ENCODE measurements at regions not wholly inside any gene's neighbourhood (a gene's known extent, or its start where the extent isn't known, plus 50 kb on each side); places are given as distances from the start of the nearest gene placed in this dataset.
"Not testable (repeated sequence)": the region's sequence is repeated elsewhere in the genome, so short reads cannot be mapped to it uniquely, and the experiment has no call there.

DNA sequence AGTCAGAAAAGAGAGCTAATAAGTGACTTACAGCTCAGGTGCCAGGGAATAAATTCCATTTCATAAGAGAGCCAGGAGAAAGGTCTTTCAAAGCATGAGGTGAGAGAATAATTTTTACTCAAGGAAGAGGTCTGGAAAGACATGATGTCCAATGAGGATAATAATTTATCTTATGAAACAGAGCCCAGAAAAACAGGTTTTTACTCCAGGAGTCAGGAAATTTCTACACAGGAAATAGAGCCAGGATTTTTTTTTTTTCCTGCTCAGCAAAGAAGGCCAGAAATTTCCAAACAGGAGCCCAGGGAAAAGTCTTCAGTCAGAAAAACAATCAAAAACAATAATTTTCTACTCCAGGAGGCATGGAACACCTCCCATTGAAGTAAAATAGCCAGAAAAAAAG, 1185.7 kb upstream of the TSPY4 start:
- DNase-seq (ENCODE audit: low read depth): no peak

GRCh38 chrY:8128578-8128977, 1208.7 kb upstream of the TSPY4 start:
- DNase-seq (ENCODE audit: low read depth): no peak

GRCh38 chrY:8125907-8126571, 1211.2 kb upstream of the TSPY4 start:
- peak; percentile 10 for DNase-seq (ENCODE audit: low read depth)

DNA sequence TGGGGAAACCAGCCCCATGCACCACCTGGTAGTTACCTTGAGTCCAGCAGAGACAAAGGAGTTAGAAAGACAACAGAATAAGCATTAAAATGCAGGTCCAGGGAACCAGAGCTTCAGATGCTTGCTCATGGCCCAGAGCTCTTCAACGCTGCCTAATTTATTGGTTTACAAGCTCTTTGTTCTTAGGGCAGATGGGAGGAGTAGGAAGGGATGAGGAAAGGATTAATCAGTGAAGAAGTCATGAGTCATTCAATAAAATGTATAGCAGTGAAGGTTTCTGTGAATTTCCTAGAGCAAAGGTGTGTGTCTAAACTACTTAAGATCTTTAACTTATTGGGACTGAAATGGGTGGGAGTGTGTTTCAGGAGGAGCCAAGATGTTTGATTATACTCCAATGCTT, 1210.3 kb upstream of the AMELY start:
- no peak for DNase-seq (ENCODE audit: low read depth)

GRCh38 chrY:8094429-8094828, 1182.9 kb upstream of the AMELY start:
- DNase-seq (ENCODE audit: low read depth): peak; percentile 0

DNA sequence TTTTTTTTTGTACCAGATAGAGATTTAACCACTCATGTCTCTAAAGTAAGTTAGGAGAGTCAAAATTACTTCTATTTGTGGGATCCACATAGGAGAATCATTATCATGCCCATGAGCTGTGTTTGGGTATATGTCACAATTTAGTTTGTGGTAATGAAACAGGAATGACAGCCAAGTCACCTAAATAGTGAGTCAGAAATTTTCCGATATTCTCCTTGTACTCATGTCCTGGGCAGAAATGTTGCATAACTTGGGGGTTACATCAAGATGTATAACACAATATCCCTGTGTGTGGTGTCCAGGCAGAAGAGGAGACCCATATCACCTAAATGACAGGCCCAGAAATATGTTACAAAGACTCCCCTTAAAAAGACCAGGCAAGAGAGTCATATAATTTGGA, 1181.4 kb upstream of the AMELY start:
- DNase-seq (ENCODE audit: low read depth): no peak

DNA sequence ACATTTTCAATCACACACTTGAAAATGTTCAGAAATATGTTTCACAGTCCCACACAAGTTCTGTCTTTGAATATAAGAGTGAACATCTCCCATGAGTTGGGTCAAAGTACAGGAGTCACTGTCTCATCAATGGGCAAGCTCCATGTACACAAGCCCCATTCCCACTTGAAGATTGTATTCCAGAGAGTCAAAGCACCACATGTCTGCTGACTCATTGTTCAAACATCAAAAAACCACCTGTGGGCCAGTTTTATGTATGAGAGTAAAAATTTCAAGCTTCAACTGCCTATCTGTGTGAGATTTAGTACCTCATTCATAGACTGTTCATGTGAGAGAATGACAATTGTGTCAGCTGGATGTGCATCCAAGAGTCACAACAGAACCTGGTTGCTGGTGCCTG, 1174.4 kb upstream of the AMELY start:
- no peak for DNase-seq (ENCODE audit: low read depth)

DNA sequence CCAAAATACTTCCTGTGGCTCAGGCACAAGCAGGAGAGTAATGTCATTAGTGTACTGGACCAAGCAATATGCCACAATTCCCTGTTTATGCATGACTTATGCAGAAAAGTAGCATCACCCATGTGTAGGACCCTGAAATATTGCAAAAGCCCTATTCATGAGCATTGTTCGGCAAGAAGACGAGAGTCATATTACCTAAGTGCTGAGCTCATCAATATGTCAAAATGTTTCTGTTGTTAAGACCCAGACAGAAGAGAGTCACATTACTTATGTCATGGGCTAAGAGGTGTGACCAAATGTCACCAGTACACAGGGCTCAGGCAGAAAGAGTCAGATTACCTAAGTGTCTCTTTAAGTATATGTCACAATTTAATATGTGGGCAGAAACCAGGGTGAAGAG, 1172.6 kb upstream of the AMELY start:
- no peak for DNase-seq (ENCODE audit: low read depth)

GRCh38 chrY:8081151-8081550, 1169.6 kb upstream of the AMELY start:
- DNase-seq (ENCODE audit: low read depth): no peak

DNA sequence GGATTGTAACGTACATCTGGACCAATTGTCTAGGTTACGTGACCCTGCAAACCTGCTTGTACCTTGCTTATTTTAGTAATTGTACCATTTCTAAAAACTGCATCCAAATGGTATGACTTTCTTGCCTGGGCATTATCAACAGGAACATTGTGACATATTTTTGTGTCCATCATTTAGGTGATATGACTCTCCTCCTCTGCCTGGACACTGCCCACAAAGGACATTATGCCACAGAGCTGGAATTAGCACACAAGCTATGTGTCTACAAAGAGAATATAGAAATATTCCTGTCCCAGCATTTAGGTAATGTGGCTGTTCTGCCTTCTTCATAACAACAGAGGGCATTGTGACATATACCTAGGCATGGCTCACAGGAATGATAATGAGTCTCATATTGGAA, 1153.7 kb upstream of the AMELY start:
- DNase-seq (ENCODE audit: low read depth): no peak

GRCh38 chrY:8064500-8064899, 1152.9 kb upstream of the AMELY start:
- no peak for DNase-seq (ENCODE audit: low read depth)

DNA sequence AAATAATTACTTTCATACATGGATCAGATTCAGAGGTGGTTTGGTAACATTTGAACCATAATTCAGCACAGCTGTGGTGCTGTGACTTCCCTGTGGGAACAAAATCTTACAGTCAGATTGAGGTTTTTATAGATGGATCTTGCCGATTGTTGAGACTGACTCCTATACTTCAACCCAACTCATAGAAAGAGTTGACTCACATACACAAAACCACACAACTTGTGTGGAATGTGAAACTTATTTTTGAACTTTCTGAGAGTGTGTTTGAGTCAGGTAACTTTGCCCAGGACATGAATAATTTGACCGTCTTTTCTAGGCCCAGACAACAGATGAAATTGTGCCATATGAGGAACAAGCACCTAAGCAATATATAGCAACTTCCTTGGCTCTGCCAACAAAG, 1152.4 kb upstream of the AMELY start:
- DNase-seq (ENCODE audit: low read depth): no peak

- DNase-seq (ENCODE audit: low read depth): no peak
Measured at GRCh38 chrY:8058613-8059012, 1147.1 kb upstream of the AMELY start.

DNA sequence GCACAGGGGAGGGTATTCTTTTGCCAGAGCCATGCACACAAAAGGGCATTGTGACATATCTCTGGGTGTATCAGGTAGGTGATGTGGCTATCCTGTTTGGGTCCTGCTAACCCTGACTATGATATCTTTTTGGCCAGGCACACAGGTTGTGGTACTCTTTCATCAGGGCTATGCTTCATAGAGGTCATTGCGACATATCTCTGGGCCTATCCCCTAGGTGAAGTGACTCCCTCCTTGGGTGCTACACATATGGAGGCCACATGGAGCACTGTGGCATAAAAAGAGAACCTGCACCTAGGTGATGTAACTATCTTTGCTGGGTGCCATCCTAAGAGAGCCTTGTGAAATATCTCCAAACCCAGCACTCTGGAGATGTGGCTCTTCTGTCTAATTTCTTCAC, 1139.8 kb upstream of the AMELY start:
- no peak for DNase-seq (ENCODE audit: low read depth)

DNA sequence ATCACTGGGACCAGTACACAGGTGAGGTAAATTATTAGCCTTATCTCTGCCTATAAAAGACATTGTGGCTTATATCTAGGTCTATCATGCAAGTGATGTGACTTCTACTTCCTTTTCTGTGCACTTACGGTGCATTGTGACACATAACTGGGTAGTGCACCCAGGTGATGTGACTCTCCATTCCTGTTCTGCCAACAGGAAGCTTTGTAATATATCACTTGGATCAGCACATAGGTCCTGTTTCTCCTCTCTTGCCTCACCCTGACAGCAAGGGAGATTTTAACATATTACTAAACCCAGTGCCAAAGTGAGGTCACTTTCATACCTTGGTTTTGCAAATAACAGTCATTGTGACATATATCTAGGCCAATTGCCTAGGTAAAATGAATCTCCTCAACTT, 1129.7 kb upstream of the AMELY start:
- no peak for DNase-seq (ENCODE audit: low read depth)

DNA sequence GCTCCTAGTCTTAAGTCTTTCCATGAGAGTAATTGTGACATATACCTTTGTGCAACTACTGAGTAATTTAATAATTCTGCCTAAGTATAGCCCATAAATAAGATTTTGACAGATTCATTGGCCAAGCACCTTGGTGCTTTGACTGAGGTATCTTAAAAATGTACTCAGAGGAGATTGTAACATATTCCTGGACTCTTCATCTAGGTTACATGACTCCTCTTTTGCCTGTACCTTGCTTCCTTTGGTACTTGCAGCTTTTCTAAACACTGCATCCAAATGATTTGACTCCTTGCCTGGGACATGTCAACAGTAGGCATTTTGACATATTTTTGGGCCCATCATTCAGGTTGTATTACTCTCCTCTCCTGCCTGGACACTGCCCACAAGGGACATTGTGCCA, 1125.0 kb upstream of the AMELY start:
- no peak for DNase-seq (ENCODE audit: low read depth)

DNA sequence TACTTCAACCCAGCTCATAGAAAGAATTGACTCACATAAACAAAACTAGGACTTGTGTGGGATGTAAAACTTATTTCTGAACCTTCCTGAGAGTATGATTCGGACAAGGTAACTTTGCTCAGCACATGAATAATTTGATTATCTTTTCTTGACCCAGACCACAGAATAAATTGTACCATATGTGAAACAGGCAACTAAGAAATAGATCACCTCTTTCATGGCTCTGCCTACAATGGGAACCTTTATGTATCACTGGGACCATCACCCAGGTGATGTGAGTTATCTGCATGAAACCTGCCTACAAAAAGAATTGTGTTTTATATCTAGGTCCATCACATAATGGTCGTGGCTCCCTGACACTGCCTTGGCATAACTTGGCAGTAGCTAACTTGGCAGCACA, 1124.1 kb upstream of the AMELY start:
- no peak for DNase-seq (ENCODE audit: low read depth)

- no peak for DNase-seq (ENCODE audit: low read depth)
Measured at GRCh38 chrY:8034673-8035072, 1123.1 kb upstream of the AMELY start.

GRCh38 chrY:8033200-8033599, 1121.6 kb upstream of the AMELY start:
- no peak for DNase-seq (ENCODE audit: low read depth)

DNA sequence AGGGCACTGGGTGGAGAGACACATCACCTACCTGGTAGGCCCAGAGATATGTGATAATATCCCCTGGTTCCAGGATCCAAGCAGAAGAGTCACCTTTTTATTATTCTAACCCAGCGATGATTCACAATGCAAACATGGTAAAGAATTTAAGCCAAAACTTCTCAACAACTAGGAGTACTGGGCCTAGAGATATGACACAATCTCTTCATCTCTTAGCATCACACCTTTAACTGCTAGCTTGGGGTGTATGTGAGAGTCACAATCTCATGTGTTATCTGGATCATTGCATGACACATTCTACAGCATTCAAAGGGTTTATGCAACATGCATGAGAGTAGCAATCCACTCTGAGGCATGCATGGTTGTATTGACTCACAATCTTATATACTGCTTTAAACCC, 1109.0 kb upstream of the AMELY start:
- DNase-seq (ENCODE audit: low read depth): no peak

DNA sequence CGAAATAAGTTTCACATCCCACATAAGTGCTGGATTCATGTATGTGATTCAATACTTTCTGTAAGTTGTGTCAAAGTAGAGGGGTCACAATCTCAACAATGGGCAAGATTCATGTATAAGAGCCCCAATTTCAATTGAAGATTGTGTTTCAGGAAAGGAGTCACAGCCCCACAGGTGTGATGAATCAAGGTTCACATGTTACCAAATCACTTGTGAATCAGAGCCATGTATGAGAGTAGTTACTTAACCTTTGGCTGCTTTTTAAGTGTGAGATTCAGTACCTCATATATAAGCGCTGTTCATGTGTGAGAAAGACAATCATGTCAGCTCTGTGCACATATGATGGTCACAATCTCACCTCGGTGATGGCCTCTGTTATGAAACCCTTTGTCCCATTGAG, 1100.0 kb upstream of the AMELY start:
- DNase-seq (ENCODE audit: low read depth): no peak

DNA sequence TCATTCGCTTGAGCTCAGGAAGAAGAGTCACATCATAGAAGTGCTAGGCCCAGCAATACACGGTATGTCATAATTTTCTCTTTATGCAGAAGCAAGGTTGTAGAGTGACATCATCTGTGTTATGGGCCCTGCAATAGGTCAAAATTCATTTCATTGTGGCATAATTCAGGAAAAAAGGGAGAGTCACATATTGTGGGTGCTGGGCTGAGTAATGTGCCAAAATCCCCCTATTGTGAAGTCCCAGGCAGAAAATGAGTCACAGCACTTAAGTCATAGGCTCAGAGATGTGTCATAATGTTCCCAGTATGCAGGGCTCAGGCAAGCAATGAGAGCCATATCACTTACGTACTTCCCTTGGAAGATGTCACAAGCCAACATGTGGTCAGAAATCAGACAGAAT, 1092.6 kb upstream of the AMELY start:
- peak; percentile 31 for DNase-seq (ENCODE audit: low read depth)

DNA sequence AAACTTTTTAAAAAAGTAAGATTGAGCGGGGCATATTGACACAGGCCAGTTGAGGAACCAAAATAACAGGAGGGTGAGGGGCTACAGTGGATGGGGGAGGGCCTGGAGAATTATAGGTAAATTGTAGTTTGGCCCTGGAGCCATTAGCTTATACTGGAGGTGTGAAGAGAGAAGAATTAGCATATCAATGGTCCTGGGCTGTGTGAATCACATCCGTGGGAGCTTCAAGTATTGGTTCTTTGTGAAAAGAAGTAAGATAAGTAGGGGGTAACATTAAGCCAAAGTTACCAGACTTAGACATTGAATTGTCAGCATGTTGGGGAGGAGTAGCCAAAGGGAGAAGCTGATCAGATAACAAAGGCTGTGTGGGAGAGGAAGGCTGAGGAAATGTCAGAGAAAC, 1085.2 kb upstream of the AMELY start:
- DNase-seq (ENCODE audit: low read depth): no peak

DNA sequence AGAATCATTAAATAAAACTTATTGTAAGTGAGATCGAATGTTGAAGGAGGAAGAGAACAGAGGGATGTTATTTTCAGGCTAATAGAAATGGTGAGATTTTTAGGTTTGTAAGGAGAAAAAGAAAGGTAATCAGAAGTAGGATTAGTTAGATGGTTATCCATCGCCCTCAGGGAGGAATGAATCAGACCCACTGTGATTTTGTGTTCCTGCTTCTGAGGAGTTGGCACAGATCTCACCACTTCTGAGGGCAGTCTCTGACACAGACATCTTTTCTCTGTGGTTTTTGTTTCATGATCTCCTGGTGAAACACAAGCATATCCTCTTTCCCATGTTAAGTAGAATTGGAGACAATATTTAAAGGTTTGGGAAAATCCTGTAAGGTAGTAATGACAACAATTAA, 1083.2 kb upstream of the AMELY start:
- not testable (repeated sequence) for DNase-seq (ENCODE audit: low read depth)
